ENCODE measurements at regions not wholly inside any gene's neighbourhood (a gene's known extent, or its start where the extent isn't known, plus 50 kb on each side); places are given as distances from the start of the nearest gene placed in this dataset.

DNA sequence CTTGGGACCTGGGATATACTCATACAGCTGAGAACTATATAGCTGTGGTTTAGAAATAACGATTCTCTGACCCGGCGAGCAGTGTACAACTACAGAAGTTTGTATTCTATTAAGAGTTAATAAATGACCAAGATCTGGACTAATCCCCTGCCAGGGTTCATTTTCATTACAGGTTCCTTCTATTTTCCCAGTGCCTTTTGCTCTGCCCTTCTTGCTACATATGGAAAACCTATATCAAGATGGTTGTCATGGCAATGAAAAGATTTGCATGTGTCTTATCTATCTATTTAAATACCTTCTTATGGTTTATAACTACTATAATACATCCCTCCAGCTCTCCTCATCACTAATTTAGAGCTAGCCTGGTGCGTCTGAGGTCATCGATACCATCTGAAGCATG lies 965.2 kb downstream of the BCL11A start:
- no peak for TF ChIP-seq CTCF (IDR thresholded peaks at IDR 0.05)
- TF ChIP-seq EP300 (IDR thresholded peaks at IDR 0.05) = no peak
